ENCODE measurements at regions not wholly inside any gene's neighbourhood (a gene's known extent, or its start where the extent isn't known, plus 50 kb on each side); places are given as distances from the start of the nearest gene placed in this dataset.
"Not testable (repeated sequence)": the region's sequence is repeated elsewhere in the genome, so short reads cannot be mapped to it uniquely, and the experiment has no call there.

- in situ Hi-C loops (cut with HindIII; ENCODE audit: low sequenced_read_pairs); H3K4me3 ChIP-seq (ENCODE audit: low read depth, low read length); DNase-seq (ENCODE audit: low read depth): not testable (repeated sequence)
Measured at GRCh38 chr1:149686593-149687238, 95.8 kb upstream of the FCGR1A start.

- DNase-seq (ENCODE audit: low read depth); H3K4me3 ChIP-seq (ENCODE audit: low read depth, low read length); in situ Hi-C loops (cut with HindIII; ENCODE audit: low sequenced_read_pairs): not testable (repeated sequence)
Measured at GRCh38 chr1:149691399-149691798, 91.1 kb upstream of the FCGR1A start.

- H3K4me3 ChIP-seq (ENCODE audit: low read depth, low read length); in situ Hi-C loops (cut with HindIII; ENCODE audit: low sequenced_read_pairs); DNase-seq (ENCODE audit: low read depth): not testable (repeated sequence)
Measured at GRCh38 chr1:149692804-149693539, 89.5 kb upstream of the FCGR1A start.

- in situ Hi-C loops (cut with HindIII; ENCODE audit: low sequenced_read_pairs); DNase-seq (ENCODE audit: low read depth); H3K4me3 ChIP-seq (ENCODE audit: low read depth, low read length): not testable (repeated sequence)
Measured at GRCh38 chr1:149695066-149695465, 87.4 kb upstream of the FCGR1A start.

- H3K4me3 ChIP-seq (ENCODE audit: low read depth, low read length); in situ Hi-C loops (cut with HindIII; ENCODE audit: low sequenced_read_pairs); DNase-seq (ENCODE audit: low read depth): not testable (repeated sequence)
Measured at GRCh38 chr1:149700220-149700619, 82.3 kb upstream of the FCGR1A start.

GRCh38 chr1:149700677-149701567 is 81.6 kb upstream of the FCGR1A start:
- in situ Hi-C loops (cut with HindIII; ENCODE audit: low sequenced_read_pairs); H3K4me3 ChIP-seq (ENCODE audit: low read depth, low read length); DNase-seq (ENCODE audit: low read depth): not testable (repeated sequence)

- H3K4me3 ChIP-seq (ENCODE audit: low read depth, low read length); DNase-seq (ENCODE audit: low read depth); in situ Hi-C loops (cut with HindIII; ENCODE audit: low sequenced_read_pairs): not testable (repeated sequence)
Measured at GRCh38 chr1:149708192-149708853, 74.2 kb upstream of the FCGR1A start.

- H3K4me3 ChIP-seq (ENCODE audit: low read depth, low read length); in situ Hi-C loops (cut with HindIII; ENCODE audit: low sequenced_read_pairs); DNase-seq (ENCODE audit: low read depth): not testable (repeated sequence)
Measured at GRCh38 chr1:149711651-149712050, 70.8 kb upstream of the FCGR1A start.

- peak overlapping the region; percentile 4 for H3K4me3 ChIP-seq (ENCODE audit: low read depth, low read length)
- peak; percentile 39 for DNase-seq (ENCODE audit: low read depth)
- in situ Hi-C loops (cut with HindIII; ENCODE audit: low sequenced_read_pairs), result not testable (repeated sequence)
Measured at GRCh38 chr1:149712154-149712927, 70.2 kb upstream of the FCGR1A start.

GRCh38 chr1:149713513-149713912 is 69.0 kb upstream of the FCGR1A start:
- H3K4me3 ChIP-seq (ENCODE audit: low read depth, low read length); in situ Hi-C loops (cut with HindIII; ENCODE audit: low sequenced_read_pairs): not testable (repeated sequence)

GRCh38 chr1:149713952-149714351 is 68.5 kb upstream of the FCGR1A start:
- H3K4me3 ChIP-seq (ENCODE audit: low read depth, low read length); DNase-seq (ENCODE audit: low read depth); in situ Hi-C loops (cut with HindIII; ENCODE audit: low sequenced_read_pairs): not testable (repeated sequence)

More at GRCh38 chr1:149713513-149713912, 69.0 kb upstream of the FCGR1A start:
- DNase-seq (ENCODE audit: low read depth), result not testable (repeated sequence)

- in situ Hi-C loops (cut with HindIII; ENCODE audit: low sequenced_read_pairs); H3K4me3 ChIP-seq (ENCODE audit: low read depth, low read length); DNase-seq (ENCODE audit: low read depth): not testable (repeated sequence)
Measured at GRCh38 chr1:149724618-149725302, 57.7 kb upstream of the FCGR1A start.

- in situ Hi-C loops (cut with HindIII; ENCODE audit: low sequenced_read_pairs); DNase-seq (ENCODE audit: low read depth); H3K4me3 ChIP-seq (ENCODE audit: low read depth, low read length): not testable (repeated sequence)
Measured at GRCh38 chr1:149726688-149727087, 55.8 kb upstream of the FCGR1A start.

- DNase-seq (ENCODE audit: low read depth); H3K4me3 ChIP-seq (ENCODE audit: low read depth, low read length); in situ Hi-C loops (cut with HindIII; ENCODE audit: low sequenced_read_pairs): not testable (repeated sequence)
Measured at GRCh38 chr1:149728598-149728997, 53.9 kb upstream of the FCGR1A start.

Data from astrocyte of the cerebellum (primary cell).